GM10248 (cell line): ENCODE measurements at regions not wholly inside any gene's neighbourhood (a gene's known extent, or its start where the extent isn't known, plus 50 kb on each side); places are given as distances from the start of the nearest gene placed in this dataset.

Experiments
- CTCF ChIA-PET: fragments of 300-600 bp; sonication (Branson Sonifier 250); formaldehyde crosslinking; extraction: SDS; loops from one replicate; lab custom pipeline; 2021; ENCODE audit warnings: antibody characterized with exemption; lab: Yijun Ruan, JAX
- POLR2A ChIA-PET: fragments of 350-650 bp; sonication (Branson Sonifier 250); formaldehyde crosslinking; extraction: SDS; loops from one replicate; lab custom pipeline; 2020; ENCODE audit warnings: antibody characterized with exemption; lab: Yijun Ruan, JAX
- DNase-seq: peaks from one replicate; pipeline ENCODE4 v3.0.0; 2012; ENCODE audit errors: extremely low spot score
- CTCF ChIP-seq: IDR thresholded peaks from 2 replicates; pipeline ENCODE4 v1.5.1; 2012; ENCODE audit warnings: mild to moderate bottlenecking, low read depth; ENCODE audit errors: extremely low read depth, missing control alignments, control extremely low read depth

- ChIA-PET POLR2A (no interaction called here), CTCF (no interaction called here)
- TF ChIP-seq CTCF = no peak
- no peak for DNase-seq
Observed at GRCh38 chr14:99324291-99324690, 52.3 kb upstream of the BCL11B start.

DNA sequence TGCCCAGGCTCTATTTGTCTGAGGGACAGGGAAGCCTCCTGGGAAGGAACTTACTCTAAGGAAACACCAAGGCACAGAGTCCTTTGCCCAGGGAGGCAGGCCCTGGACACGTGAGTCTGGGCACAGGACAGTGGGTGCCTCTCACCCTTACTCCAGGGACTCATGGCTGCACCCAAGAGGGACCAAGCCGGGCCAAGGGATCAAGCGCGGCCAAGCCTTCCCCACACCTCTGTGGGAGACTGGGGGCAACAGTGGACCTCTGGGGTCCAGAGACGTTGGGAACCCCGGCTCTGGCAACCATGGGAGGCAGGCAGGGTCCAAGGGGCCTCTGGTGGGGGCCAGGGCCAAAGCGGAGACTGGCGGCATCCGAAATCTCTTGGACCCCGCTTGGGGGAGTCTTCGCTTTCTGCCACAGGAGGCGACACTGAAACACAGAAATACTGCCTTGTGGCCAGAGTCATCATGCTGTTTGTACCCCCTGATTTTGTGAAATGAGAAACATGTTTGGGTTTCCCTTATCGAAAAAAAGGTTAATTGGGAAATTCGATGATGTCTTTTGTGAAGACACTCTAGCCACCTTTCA, 51.7 kb upstream of the BCL11B start:
- TF ChIP-seq CTCF = no peak
- peak; percentile 8 for DNase-seq
- POLR2A ChIA-PET = no interaction called here
- CTCF ChIA-PET = no interaction called here

- DNase-seq = peak; percentile 6
- TF ChIP-seq CTCF = no peak
- ChIA-PET POLR2A (no interaction called here), CTCF (interaction anchor here (1.8 kb wide), 1 partner anchor 93 kb away, joined by 9 read pairs; no protein-coding TSS in a partner anchor)
Observed at GRCh38 chr14:99322731-99323599, 51.0 kb upstream of the BCL11B start.

GRCh38 chr14:99321955-99322730, 50.1 kb upstream of the BCL11B start:
- DNase-seq = peak; percentile 15
- TF ChIP-seq CTCF = no peak
- ChIA-PET CTCF (interaction anchor here (1.8 kb wide), 1 partner anchor 94 kb away, joined by 9 read pairs; no protein-coding TSS in a partner anchor), POLR2A (interaction anchor here (0.6 kb wide), 1 partner anchor 1051 kb away, joined by 3 read pairs; no protein-coding TSS in a partner anchor)
